ENCODE measurements at regions not wholly inside any gene's neighbourhood (a gene's known extent, or its start where the extent isn't known, plus 50 kb on each side); places are given as distances from the start of the nearest gene placed in this dataset.

GRCh38 chr1:235057385-235058306, 71.0 kb downstream of the TOMM20 start:
- TF ChIP-seq CTCF (IDR thresholded peaks at IDR 0.05): no peak
- no peak for TF ChIP-seq EZH2 (IDR thresholded peaks at IDR 0.05; ENCODE audit: borderline replicate concordance, insufficient read depth, low read depth, low read length, poor library complexity, severe bottlenecking)
